ENCODE measurements at regions not wholly inside any gene's neighbourhood (a gene's known extent, or its start where the extent isn't known, plus 50 kb on each side); places are given as distances from the start of the nearest gene placed in this dataset.

- TF ChIP-seq EZH2 (IDR thresholded peaks at IDR 0.05; ENCODE audit: borderline replicate concordance, low read length), result no peak
- no peak for TF ChIP-seq CTCF (conservative IDR thresholded peaks at IDR 0.05 in 1 of 2, IDR thresholded peaks at IDR 0.05 in 1 of 2; ENCODE audit: extremely low read depth in 1 of 2, insufficient read depth in 1 of 2, low read depth in 1 of 2, low read length in 2 of 2)
Observed at GRCh38 chr18:71327850-71328249, 1039.0 kb downstream of the SOCS6 start.

Measured in mammary epithelial cell (primary cell).